Body of pancreas (tissue), 4 donors: ENCODE measurements at regions not wholly inside any gene's neighbourhood (a gene's known extent, or its start where the extent isn't known, plus 50 kb on each side); places are given as distances from the start of the nearest gene placed in this dataset.
A peak's percentile ranks its signal among the peaks of the same experiment; 100 is the strongest.

Experiments used
- ATAC-seq: fragments of 150-250 bp; one replicate; pipeline ENCODE4 v1.9.1; 2016
- DNase-seq, 4 donors: peaks; one replicate each; pipeline ENCODE4 v3.0.0-alpha.2; 2019
- H3K27ac ChIP-seq, 4 donors: fragments of 200-600 bp; sonication (generic); 1 replicate in 3 of 4; 2 replicates in 1 of 4; pipeline versions ENCODE4 v1.5.1 to v1.6.1; 2016 to 2019; ENCODE audit warnings: mild to moderate bottlenecking in 1 of 4, mixed read lengths in 1 of 4, moderate library complexity in 1 of 4
- H3K27me3 ChIP-seq, 2 donors: fragments of 200-600 bp; sonication (generic); one replicate each; pipeline ENCODE4 v1.6.0; 2016; ENCODE audit warnings: mild to moderate bottlenecking in 1 of 2
- H3K36me3 ChIP-seq, 2 donors: fragments of 200-600 bp; sonication (generic); replicated peaks in 1 of 2; 2 replicates each; pipeline ENCODE4 v1.5.1; 2016; ENCODE audit warnings: low read depth in 2 of 2; ENCODE audit not compliant: insufficient read depth in 1 of 2
- H3K4me1 ChIP-seq: fragments of 200-600 bp; sonication (generic); one replicate; pipeline ENCODE4 v1.6.0; 2016
- H3K4me3 ChIP-seq, 2 donors: fragments of 200-600 bp; sonication (generic); 1 replicate in 1 of 2; 2 replicates in 1 of 2; pipeline ENCODE4 v1.5.1; 2016 to 2019
- H3K9me3 ChIP-seq, 3 donors: fragments of 200-600 bp; sonication (generic); 1 replicate in 2 of 3; 2 replicates in 1 of 3; pipeline ENCODE4 v1.5.1; 2016
- POLR2A ChIP-seq, 3 donors: fragments of 450-650 bp; IDR thresholded peaks; one replicate each; pipeline ENCODE4 v1.6.1; 2016; ENCODE audit warnings: antibody characterized with exemption in 3 of 3, mild to moderate bottlenecking in 2 of 3
- WGBS, 2 donors: methylation state at CpG; one replicate each; pipeline ENCODE4 v1.1.5; 2017; 5-methylcytosine and 5-hydroxymethylcytosine counted together
- intact Hi-C: fragments of 100-400 bp; cut with DNase I; formaldehyde crosslinking; loops from one replicate; pipeline ENCODE4 v1.15.1; 2023
- TF ChIP-seq, protein P1 (sequence below), 7 experiments: fragments of 450-650 bp in 4 of 7; fragments of 200-600 bp in 3 of 7; sonication (generic) in 3 of 7; IDR thresholded peaks; one replicate each; pipeline ENCODE4 v1.5.1; 2016 to 2019; ENCODE audit warnings: antibody characterized with exemption in 7 of 7

GRCh38 chr5:71938895-71939294 is 168.4 kb upstream of the MAP1B start:
- whole genome bisulfite sequencing, 2 donors = 19 to 24% methylated on average over 6 to 7 of the region's 7 CpGs
- no peaks in the 10 kb centered on the region for H3K36me3 ChIP-seq
- no peaks in the 10 kb centered on the region for H3K4me1 ChIP-seq
- H3K4me3 ChIP-seq = no peak overlapping the region
- H3K27me3 ChIP-seq = no peaks in the 10 kb centered on the region
- no peak for TF ChIP-seq POLR2A (IDR thresholded peaks at IDR 0.05)
- TF ChIP-seq, protein P1, sequence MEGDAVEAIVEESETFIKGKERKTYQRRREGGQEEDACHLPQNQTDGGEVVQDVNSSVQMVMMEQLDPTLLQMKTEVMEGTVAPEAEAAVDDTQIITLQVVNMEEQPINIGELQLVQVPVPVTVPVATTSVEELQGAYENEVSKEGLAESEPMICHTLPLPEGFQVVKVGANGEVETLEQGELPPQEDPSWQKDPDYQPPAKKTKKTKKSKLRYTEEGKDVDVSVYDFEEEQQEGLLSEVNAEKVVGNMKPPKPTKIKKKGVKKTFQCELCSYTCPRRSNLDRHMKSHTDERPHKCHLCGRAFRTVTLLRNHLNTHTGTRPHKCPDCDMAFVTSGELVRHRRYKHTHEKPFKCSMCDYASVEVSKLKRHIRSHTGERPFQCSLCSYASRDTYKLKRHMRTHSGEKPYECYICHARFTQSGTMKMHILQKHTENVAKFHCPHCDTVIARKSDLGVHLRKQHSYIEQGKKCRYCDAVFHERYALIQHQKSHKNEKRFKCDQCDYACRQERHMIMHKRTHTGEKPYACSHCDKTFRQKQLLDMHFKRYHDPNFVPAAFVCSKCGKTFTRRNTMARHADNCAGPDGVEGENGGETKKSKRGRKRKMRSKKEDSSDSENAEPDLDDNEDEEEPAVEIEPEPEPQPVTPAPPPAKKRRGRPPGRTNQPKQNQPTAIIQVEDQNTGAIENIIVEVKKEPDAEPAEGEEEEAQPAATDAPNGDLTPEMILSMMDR (IDR thresholded peaks at IDR 0.05) = no peak
- ATAC-seq (peak; percentile 47), DNase-seq (peak; percentile 12 to 67 (median 38))
- no peaks in the 10 kb centered on the region for H3K9me3 ChIP-seq
- no peak overlapping the region for H3K27ac ChIP-seq
- intact Hi-C loops = no loop called here

GRCh38 chr5:71939452-71940230 is 167.6 kb upstream of the MAP1B start:
- H3K36me3 ChIP-seq = no peaks in the 10 kb centered on the region
- no peak overlapping the region for H3K27ac ChIP-seq
- intact Hi-C loops = no loop called here
- H3K4me1 ChIP-seq = no peaks in the 10 kb centered on the region
- no peak overlapping the region for H3K4me3 ChIP-seq
- no peak for ATAC-seq
- no peaks in the 10 kb centered on the region for H3K27me3 ChIP-seq
- 59 to 61% methylated on average over 8 of the region's 8 CpGs for WGBS, 2 donors
- no peaks in the 10 kb centered on the region for H3K9me3 ChIP-seq
- no peak for TF ChIP-seq POLR2A (IDR thresholded peaks at IDR 0.05)
- TF ChIP-seq, protein P1 (IDR thresholded peaks at IDR 0.05) = no peak
- DNase-seq = no peak

DNA sequence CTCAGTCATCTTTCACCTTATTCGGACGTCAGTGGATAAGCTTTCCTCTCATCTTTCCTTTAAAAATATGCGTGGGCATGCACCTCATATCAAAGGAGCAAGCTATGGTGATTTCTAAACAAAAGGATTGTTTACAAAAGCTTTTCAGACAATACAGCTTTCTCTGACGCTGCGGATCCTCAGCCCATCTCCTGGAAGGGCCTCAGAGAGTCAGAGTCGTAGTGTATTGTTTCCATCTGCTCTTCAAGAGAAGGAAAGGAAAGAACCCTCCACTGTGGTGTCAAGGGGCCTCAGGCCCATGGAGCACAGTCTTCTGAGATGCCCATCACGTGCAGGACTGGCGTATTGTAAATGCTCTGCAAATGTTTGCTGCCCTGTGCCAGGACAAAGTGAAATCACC is 163.4 kb upstream of the MAP1B start:
- TF ChIP-seq POLR2A (IDR thresholded peaks at IDR 0.05) = no peak
- TF ChIP-seq, protein P1 (IDR thresholded peaks at IDR 0.05) = no peak
- Histone ChIP-seq H3K4me1 (no peaks in the 10 kb centered on the region), H3K36me3 (no peaks in the 10 kb centered on the region), H3K27me3 (no peaks in the 10 kb centered on the region), H3K4me3 (no peak overlapping the region), H3K9me3 (no peaks in the 10 kb centered on the region), H3K27ac (no peak overlapping the region)
- DNase-seq (no peak), ATAC-seq (no peak)
- WGBS, 2 donors = 43 to 51% methylated on average over 8 of the region's 8 CpGs
- intact Hi-C loops = no loop called here

DNA sequence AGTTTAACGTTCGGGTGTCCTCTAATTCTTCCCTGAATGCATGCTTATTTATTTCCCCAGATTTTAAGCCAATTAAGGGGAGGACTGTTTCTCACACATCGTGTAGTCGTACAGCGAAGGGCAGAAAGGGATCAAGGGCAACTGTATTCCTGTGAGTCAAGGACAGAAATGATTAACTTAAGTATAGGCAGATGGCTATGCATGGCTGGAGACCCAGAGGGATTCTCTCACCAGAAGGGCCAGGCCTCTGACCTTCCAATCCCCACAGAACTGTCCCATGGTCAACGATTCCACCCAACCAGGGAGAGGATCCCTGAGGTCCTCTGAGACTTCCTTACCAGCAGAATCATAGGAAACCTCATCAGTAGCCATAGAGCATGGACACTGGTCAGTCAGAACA is 161.8 kb upstream of the MAP1B start:
- no peaks in the 10 kb centered on the region for H3K27me3 ChIP-seq
- intact Hi-C loops = no loop called here
- no peak overlapping the region for H3K4me3 ChIP-seq
- no peak for ATAC-seq
- H3K4me1 ChIP-seq = no peaks in the 10 kb centered on the region
- no peak for TF ChIP-seq POLR2A (IDR thresholded peaks at IDR 0.05)
- TF ChIP-seq, protein P1 (IDR thresholded peaks at IDR 0.05) = no peak
- H3K9me3 ChIP-seq = no peaks in the 10 kb centered on the region
- 65 to 77% methylated on average over 6 of the region's 6 CpGs for WGBS, 2 donors
- DNase-seq = no peak
- H3K36me3 ChIP-seq = no peaks in the 10 kb centered on the region
- no peak overlapping the region for H3K27ac ChIP-seq
